Endodermal cell (in vitro differentiated cells): ENCODE measurements at regions not wholly inside any gene's neighbourhood (a gene's known extent, or its start where the extent isn't known, plus 50 kb on each side); places are given as distances from the start of the nearest gene placed in this dataset.

Experiments
- DNase-seq: peaks from one replicate; pipeline ENCODE4 v3.0.0-alpha.2; 2017
- H3K27ac ChIP-seq: 2 replicates; pipeline ENCODE4 v1.5.1; 2013; ENCODE audit warnings: mild to moderate bottlenecking, low read depth, low read length, moderate library complexity
- H3K27me3 ChIP-seq: 2 replicates; pipeline ENCODE4 v1.6.1; 2013; ENCODE audit warnings: mild to moderate bottlenecking, low read length, moderate library complexity; ENCODE audit not compliant: insufficient read depth, control insufficient read depth, poor library complexity, severe bottlenecking
- H3K36me3 ChIP-seq: 2 replicates; pipeline ENCODE4 v1.7.0; 2013; ENCODE audit warnings: mild to moderate bottlenecking, low read length, moderate library complexity; ENCODE audit not compliant: control insufficient read depth, insufficient read depth
- H3K4me1 ChIP-seq: one replicate; pipeline ENCODE4 v1.7.0; 2013; ENCODE audit warnings: low read length; ENCODE audit not compliant: control insufficient read depth, insufficient read depth
- H3K4me3 ChIP-seq: 2 replicates; pipeline ENCODE4 v1.5.1; 2013; ENCODE audit warnings: mild to moderate bottlenecking, low read length, moderate library complexity
- H3K9ac ChIP-seq: 2 replicates; pipeline ENCODE4 v1.6.1; 2013; ENCODE audit warnings: mild to moderate bottlenecking, low read length, moderate library complexity; ENCODE audit not compliant: poor library complexity, severe bottlenecking; ENCODE audit errors: extremely low read depth
- H3K9me3 ChIP-seq: 2 replicates; pipeline ENCODE4 v1.6.1; 2013; ENCODE audit warnings: mild to moderate bottlenecking, low read length, moderate library complexity; ENCODE audit not compliant: control insufficient read depth
- H3K27ac Mint-ChIP-seq: 2 replicates; pipeline ENCODE4 v1.8.0; 2020; ENCODE audit warnings: mixed read lengths
- H3K27me3 Mint-ChIP-seq: 2 replicates; pipeline ENCODE4 v1.8.0; 2021; ENCODE audit warnings: mild to moderate bottlenecking, mixed read lengths; ENCODE audit not compliant: insufficient read depth
- H3K36me3 Mint-ChIP-seq: 2 replicates; pipeline ENCODE4 v1.8.0; 2020; ENCODE audit warnings: low read depth, mixed read lengths
- H3K4me1 Mint-ChIP-seq: 2 replicates; pipeline ENCODE4 v1.8.0; 2020; ENCODE audit warnings: mixed read lengths
- H3K4me3 Mint-ChIP-seq: 2 replicates; pipeline ENCODE4 v1.8.0; 2020; ENCODE audit warnings: mild to moderate bottlenecking, moderate library complexity, mixed read lengths
- H3K9me3 Mint-ChIP-seq: 2 replicates; pipeline ENCODE4 v1.8.0; 2020; ENCODE audit warnings: mild to moderate bottlenecking, mixed read lengths
- CTCF ChIP-seq: fragments of 200-600 bp; sonication (generic); conservative IDR thresholded peaks from 2 replicates; pipeline ENCODE4 v1.5.0; 2021; ENCODE audit warnings: antibody characterized with exemption, mild to moderate bottlenecking
- WGBS, 2 experiments: methylation state at CpG; one replicate each; pipeline versions ENCODE4 v1.1.5 to v1.1.7; 2013; ENCODE audit warnings: missing lambda C conversion rate in 2 of 2, mixed read lengths in 1 of 2; ENCODE audit not compliant: insufficient coverage in 1 of 2, insufficient read length in 1 of 2; 5-methylcytosine and 5-hydroxymethylcytosine counted together

- H3K4me3 Mint-ChIP-seq = no peak overlapping the region
- no peak overlapping the region for H3K27ac Mint-ChIP-seq
- no peaks in the 10 kb centered on the region for H3K27me3 ChIP-seq
- no peaks in the 10 kb centered on the region for H3K36me3 Mint-ChIP-seq
- no peak for TF ChIP-seq CTCF
- peaks cover 7% of the 10 kb centered on the region for H3K4me1 Mint-ChIP-seq
- H3K9ac ChIP-seq = no peak overlapping the region
- no peaks in the 10 kb centered on the region for H3K36me3 ChIP-seq
- DNase-seq = no peak
- no peaks in the 10 kb centered on the region for H3K9me3 ChIP-seq
- H3K27me3 Mint-ChIP-seq = no peaks in the 10 kb centered on the region
- WGBS, 2 experiments = 66 to 73% methylated on average over 4 of the region's 4 CpGs
- no peak overlapping the region for H3K4me3 ChIP-seq
- peaks cover 17% of the 10 kb centered on the region for H3K9me3 Mint-ChIP-seq
- no peaks in the 10 kb centered on the region for H3K4me1 ChIP-seq
- H3K27ac ChIP-seq = no peak overlapping the region
Observed at GRCh38 chr7:152537639-152538038, 101.8 kb upstream of the KMT2C start.

- no peak overlapping the region for H3K4me3 Mint-ChIP-seq
- no peak overlapping the region for H3K4me3 ChIP-seq
- peaks cover 8% of the 10 kb centered on the region for H3K9me3 Mint-ChIP-seq
- no peak overlapping the region for H3K27ac Mint-ChIP-seq
- no peaks in the 10 kb centered on the region for H3K4me1 Mint-ChIP-seq
- H3K4me1 ChIP-seq = no peaks in the 10 kb centered on the region
- DNase-seq = no peak
- H3K27me3 ChIP-seq = no peaks in the 10 kb centered on the region
- no peak overlapping the region for H3K27ac ChIP-seq
- H3K27me3 Mint-ChIP-seq = no peaks in the 10 kb centered on the region
- TF ChIP-seq CTCF = no peak
- no peaks in the 10 kb centered on the region for H3K9me3 ChIP-seq
- WGBS, 2 experiments = 90 to 95% methylated on average over 3 to 6 of the region's 6 CpGs
- no peaks in the 10 kb centered on the region for H3K36me3 ChIP-seq
- H3K36me3 Mint-ChIP-seq = peaks cover 1% of the 10 kb centered on the region
- no peak overlapping the region for H3K9ac ChIP-seq
Observed at GRCh38 chr7:152528612-152529011, 92.8 kb upstream of the KMT2C start.

GRCh38 chr7:152527610-152528032 lies 91.8 kb upstream of the KMT2C start:
- H3K36me3 Mint-ChIP-seq = peaks cover 1% of the 10 kb centered on the region
- H3K4me3 Mint-ChIP-seq = no peak overlapping the region
- Histone ChIP-seq H3K9ac (no peak overlapping the region), H3K27me3 (no peaks in the 10 kb centered on the region), H3K27ac (no peak overlapping the region), H3K4me3 (no peak overlapping the region), H3K9me3 (no peaks in the 10 kb centered on the region), H3K36me3 (no peaks in the 10 kb centered on the region), H3K4me1 (no peaks in the 10 kb centered on the region)
- peaks cover 4% of the 10 kb centered on the region for H3K9me3 Mint-ChIP-seq
- 92 to 100% methylated on average over 2 to 7 of the region's 7 CpGs for WGBS, 2 experiments
- H3K4me1 Mint-ChIP-seq = peaks cover 8% of the 10 kb centered on the region
- no peak for DNase-seq
- no peak overlapping the region for H3K27ac Mint-ChIP-seq
- no peaks in the 10 kb centered on the region for H3K27me3 Mint-ChIP-seq
- TF ChIP-seq CTCF = no peak
